GM18861 (cell line): ENCODE measurements at regions not wholly inside any gene's neighbourhood (a gene's known extent, or its start where the extent isn't known, plus 50 kb on each side); places are given as distances from the start of the nearest gene placed in this dataset.

Source experiments
- ATAC-seq: cut with Tn5 transposase; IDR thresholded peaks from one replicate; pipeline ENCODE4 v1.9.1; 2021; ENCODE audit not compliant: unreplicated experiment

GRCh38 chr18:44467718-44468117 lies 213.0 kb upstream of the SETBP1 start:
- no peak for ATAC-seq

- ATAC-seq = no peak
These were observed 207.2 kb upstream of the SETBP1 start for GRCh38 chr18:44473394-44474066.

- ATAC-seq = no peak
These were observed 206.6 kb upstream of the SETBP1 start for GRCh38 chr18:44474067-44474411.

GRCh38 chr18:44474591-44474990 lies 206.1 kb upstream of the SETBP1 start:
- ATAC-seq = no peak

DNA sequence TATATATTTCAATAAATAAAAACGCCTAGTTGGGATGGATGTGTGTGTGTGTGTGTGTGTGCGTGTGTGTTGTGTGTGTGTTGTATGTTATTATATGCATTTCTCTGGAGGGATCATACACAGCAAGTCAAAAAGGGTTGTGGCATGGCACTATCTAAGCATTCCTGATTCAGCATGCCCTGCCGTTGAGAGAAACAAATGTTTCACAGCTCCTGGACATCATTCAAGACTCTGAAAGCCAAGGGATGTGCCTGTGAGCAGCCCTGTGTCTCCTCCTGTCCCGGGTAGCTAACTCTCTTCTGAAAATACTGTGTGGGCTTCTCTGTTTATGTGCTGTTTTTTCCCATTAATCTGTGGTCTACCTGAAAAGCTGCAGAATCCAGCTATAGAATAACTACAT lies 197.9 kb upstream of the SETBP1 start:
- no peak for ATAC-seq

- ATAC-seq = no peak
These were observed 185.5 kb upstream of the SETBP1 start for GRCh38 chr18:44495151-44495550.

DNA sequence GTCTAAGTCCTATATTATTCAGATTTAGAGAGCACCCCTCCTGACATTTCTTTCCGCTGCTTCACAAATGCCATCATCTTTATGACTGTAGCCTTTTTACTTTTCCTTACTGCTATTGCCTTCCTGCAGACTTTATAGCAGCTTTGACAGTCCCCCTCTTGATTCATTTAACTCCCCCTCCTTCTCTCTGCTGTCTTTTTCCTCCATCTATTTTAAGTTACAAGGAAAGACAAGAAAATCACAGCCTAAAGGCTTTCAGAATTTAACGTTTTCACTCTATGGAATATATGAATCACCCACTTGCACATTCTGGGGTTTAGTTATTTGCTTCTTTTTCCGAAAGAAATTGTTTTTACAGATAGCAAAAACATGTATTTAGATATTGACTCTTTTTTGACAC lies 183.4 kb upstream of the SETBP1 start:
- ATAC-seq = no peak

- no peak for ATAC-seq
These were observed 182.8 kb upstream of the SETBP1 start for GRCh38 chr18:44497757-44498490.

- ATAC-seq = no peak
These were observed 179.7 kb upstream of the SETBP1 start for GRCh38 chr18:44500808-44501610.

DNA sequence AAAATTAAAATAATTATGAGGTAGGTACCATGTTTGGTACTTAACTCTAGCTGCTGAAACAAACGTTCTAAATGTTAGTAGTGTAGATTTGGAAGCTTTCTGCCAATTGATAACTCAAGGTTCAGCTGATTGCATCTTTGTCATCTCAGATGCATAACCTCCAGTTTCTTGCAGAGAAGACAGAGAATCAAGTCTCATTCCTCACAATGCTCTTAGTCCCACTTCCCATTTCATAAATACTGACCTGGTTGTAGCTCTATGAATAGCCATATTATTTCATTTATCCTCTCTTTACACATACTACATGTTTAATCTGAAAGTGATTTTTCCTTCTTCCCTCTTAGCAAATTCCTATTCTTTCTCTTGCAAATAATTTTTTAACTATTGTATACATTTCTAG lies 178.5 kb upstream of the SETBP1 start:
- no peak for ATAC-seq

- no peak for ATAC-seq
These were observed 177.9 kb upstream of the SETBP1 start for GRCh38 chr18:44502790-44503189.

DNA sequence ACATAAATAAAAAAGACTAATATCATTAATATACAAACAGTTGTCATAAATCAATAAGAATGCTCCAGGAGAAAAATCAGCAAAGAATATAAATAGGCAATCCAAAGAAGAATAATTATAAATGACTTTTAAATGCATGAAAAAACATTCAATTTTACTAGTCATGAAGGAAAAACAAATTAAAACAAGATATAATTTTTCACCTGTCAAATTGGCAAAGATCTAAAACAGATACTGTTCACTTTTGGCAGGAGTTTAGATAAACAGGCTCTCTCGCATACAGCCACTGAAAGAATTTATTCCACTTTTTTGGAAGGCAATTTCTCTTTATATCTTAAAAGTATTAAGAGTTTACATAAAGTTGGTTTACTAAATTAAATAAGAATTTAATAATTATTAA lies 176.8 kb upstream of the SETBP1 start:
- no peak for ATAC-seq

DNA sequence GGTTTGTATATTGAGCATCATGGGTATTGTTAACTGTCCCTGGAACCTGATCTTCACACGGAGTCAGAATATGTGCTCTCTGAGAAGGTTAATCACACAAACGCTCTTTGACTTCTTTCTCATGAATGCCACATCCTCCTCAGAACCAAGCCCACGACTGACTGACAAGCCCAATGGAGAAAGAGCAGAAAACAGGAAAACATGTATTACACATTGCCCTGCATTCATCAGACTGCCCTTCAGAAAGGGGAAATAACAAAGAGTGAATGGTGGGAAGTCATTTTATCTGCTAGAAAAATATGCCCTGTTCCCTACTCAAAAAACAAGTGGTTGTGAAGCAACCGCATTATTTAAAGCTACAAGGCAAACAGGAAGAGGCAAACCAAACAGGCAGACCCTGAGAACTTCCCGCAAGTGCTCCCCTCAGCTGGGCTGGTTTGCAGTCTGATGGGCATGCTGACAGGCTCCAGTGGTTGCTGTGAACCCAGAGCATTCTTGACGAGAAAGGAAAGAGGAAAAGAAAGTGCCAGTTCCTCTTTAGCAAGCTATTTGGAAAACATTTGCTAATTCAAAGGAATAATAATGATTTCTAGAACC lies 172.9 kb upstream of the SETBP1 start:
- ATAC-seq = peak; percentile 58

DNA sequence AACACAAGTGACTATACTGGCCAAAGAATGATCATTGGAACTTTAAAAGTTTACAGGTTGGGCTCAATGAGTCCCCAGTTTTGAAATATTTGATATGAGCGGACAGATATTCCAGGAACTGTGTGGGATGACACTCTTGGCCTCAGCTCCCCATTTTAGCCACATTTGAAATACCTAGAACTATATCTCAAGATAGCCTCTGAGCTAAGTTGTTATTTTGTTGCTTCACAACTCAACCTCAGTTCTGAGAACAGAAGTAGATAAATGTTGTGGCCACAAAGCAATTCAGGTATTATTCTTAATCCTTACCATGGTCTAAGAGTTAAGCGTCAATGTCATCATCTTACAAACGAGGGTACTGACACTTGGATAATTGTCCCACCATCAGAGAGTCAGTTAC lies 172.2 kb upstream of the SETBP1 start:
- ATAC-seq = no peak

DNA sequence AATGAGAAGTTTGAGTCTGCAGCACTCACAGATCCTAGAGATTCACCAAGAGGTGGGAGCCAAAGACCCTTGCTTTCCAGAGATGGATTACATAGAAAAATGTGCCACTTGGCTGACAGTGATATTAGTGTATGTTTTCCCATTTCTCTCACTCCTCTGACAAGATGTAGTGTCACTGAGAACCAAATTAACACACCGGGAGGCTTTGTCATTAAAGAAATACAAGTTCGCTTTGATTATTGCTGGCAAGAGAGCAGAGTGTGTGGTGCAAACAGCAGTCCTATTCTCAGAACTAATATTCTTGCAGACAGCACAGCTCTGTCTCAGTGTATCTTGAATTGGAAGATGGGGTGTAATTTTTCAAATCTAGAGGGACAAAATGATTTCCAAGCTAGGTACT lies 171.6 kb upstream of the SETBP1 start:
- no peak for ATAC-seq

- ATAC-seq = no peak
These were observed 170.3 kb upstream of the SETBP1 start for GRCh38 chr18:44510390-44510789.

DNA sequence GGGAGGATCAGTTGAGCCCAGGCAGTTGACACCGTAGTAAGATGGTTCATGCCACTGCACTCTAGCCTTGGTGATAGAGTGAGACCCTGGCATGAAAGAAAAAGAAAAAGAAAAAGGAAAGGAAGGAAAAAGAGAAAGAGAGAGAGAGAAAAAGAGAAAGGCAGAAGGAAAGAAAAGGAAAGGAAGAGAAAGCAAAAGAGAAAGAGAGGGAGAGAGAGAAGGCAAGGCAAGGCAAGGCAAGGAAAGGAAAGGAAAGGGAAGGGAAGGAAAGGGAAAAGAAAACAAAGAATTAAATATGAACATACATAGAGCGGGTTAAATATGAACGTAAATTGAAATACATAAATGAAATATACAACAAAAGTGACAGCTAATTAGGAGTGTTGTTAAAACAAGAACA lies 167.5 kb upstream of the SETBP1 start:
- ATAC-seq = no peak

- no peak for ATAC-seq
These were observed 166.6 kb upstream of the SETBP1 start for GRCh38 chr18:44514106-44514505.

- ATAC-seq = no peak
These were observed 165.9 kb upstream of the SETBP1 start for GRCh38 chr18:44514766-44515165.

DNA sequence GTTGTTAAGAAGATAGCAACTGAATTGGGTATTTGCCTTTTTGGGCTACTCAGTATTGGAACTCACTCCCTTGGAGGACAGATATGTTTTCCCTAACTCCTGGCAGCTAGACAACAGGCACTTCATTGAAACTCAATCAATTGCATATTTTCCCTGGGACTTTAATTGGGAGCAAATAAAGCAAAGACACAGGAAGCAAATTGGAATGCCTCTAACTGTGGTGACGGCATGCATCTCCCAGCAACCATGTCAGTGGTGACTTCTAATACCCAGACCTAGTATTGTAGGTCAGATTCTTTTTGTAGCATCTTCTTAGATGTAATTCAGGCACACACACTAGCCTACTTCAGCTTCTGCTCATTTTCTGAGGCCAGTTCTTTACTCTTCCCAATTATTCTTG lies 164.2 kb upstream of the SETBP1 start:
- ATAC-seq = no peak

DNA sequence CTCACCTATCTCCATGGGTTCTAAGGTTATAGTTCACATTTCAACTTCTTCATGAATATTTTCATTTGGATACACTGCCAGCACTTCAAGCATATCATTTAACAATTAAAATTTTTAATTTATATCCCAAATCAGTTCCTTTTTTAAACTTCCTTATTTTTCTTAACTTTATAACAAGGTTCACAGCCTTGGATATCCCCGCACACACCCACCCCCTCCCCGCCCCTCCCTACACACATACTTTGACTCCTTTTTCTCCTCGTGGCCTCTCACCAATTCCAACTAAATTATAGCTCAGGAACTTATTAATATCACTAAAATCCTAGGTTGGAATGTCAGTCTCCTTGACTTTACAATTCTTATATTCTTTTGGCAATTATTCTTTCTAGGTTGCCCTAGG lies 163.6 kb upstream of the SETBP1 start:
- no peak for ATAC-seq
